Progenitor cell of endocrine pancreas (in vitro differentiated cells): ENCODE measurements at regions not wholly inside any gene's neighbourhood (a gene's known extent, or its start where the extent isn't known, plus 50 kb on each side); places are given as distances from the start of the nearest gene placed in this dataset.
A peak's percentile ranks its signal among the peaks of the same experiment; 100 is the strongest.

Experiments used
- DNase-seq: peaks from one replicate; pipeline ENCODE4 v3.0.0; 2021; ENCODE audit warnings: low spot score; ENCODE audit not compliant: unreplicated experiment
- H3K27ac Mint-ChIP-seq: 2 replicates; pipeline ENCODE4 v1.8.0; 2021; ENCODE audit warnings: mild to moderate bottlenecking, moderate library complexity, mixed read lengths
- H3K27me3 Mint-ChIP-seq: 2 replicates; pipeline ENCODE4 v1.8.0; 2021; ENCODE audit warnings: mixed read lengths
- H3K36me3 Mint-ChIP-seq: 2 replicates; pipeline ENCODE4 v1.8.0; 2022; ENCODE audit warnings: mixed read lengths; ENCODE audit not compliant: insufficient read depth
- H3K4me1 Mint-ChIP-seq: 2 replicates; pipeline ENCODE4 v1.8.0; 2021; ENCODE audit warnings: low read depth, mixed read lengths
- H3K4me3 Mint-ChIP-seq: 2 replicates; pipeline ENCODE4 v1.8.0; 2021; ENCODE audit warnings: low read depth, mild to moderate bottlenecking, moderate library complexity, mixed read lengths
- H3K9me3 Mint-ChIP-seq: 2 replicates; pipeline ENCODE4 v1.8.0; 2021; ENCODE audit warnings: low read depth, mixed read lengths
- CTCF ChIP-seq: fragments of 200-600 bp; sonication (generic); IDR thresholded peaks from one replicate; pipeline ENCODE4 v1.5.0; 2021; ENCODE audit warnings: antibody characterized with exemption, mild to moderate bottlenecking; ENCODE audit not compliant: unreplicated experiment

GRCh38 chr1:58893257-58893869, 109.5 kb upstream of the JUN start:
- no peaks in the 10 kb centered on the region for H3K36me3 Mint-ChIP-seq
- no peak overlapping the region for H3K27ac Mint-ChIP-seq
- H3K4me1 Mint-ChIP-seq: peaks cover 23% of the 10 kb centered on the region
- DNase-seq: no peak
- no peak for TF ChIP-seq CTCF
- H3K9me3 Mint-ChIP-seq: no peaks in the 10 kb centered on the region
- H3K4me3 Mint-ChIP-seq: no peak overlapping the region
- peaks cover 27% of the 10 kb centered on the region for H3K27me3 Mint-ChIP-seq

- Mint-ChIP-seq H3K36me3 (no peaks in the 10 kb centered on the region), H3K27me3 (peaks cover 21% of the 10 kb centered on the region), H3K27ac (no peak overlapping the region), H3K9me3 (no peaks in the 10 kb centered on the region), H3K4me1 (peaks cover 32% of the 10 kb centered on the region), H3K4me3 (no peak overlapping the region)
- no peak for DNase-seq
- TF ChIP-seq CTCF: no peak
Observed at GRCh38 chr1:58895082-58895481, 111.2 kb upstream of the JUN start.

- H3K4me3 Mint-ChIP-seq: no peak overlapping the region
- peaks cover 21% of the 10 kb centered on the region for H3K27me3 Mint-ChIP-seq
- peaks cover 37% of the 10 kb centered on the region for H3K4me1 Mint-ChIP-seq
- H3K27ac Mint-ChIP-seq: peak overlapping the region; percentile 69
- no peak for DNase-seq
- H3K36me3 Mint-ChIP-seq: no peaks in the 10 kb centered on the region
- no peaks in the 10 kb centered on the region for H3K9me3 Mint-ChIP-seq
- no peak for TF ChIP-seq CTCF
Observed at GRCh38 chr1:58895559-58896145, 111.8 kb upstream of the JUN start.

- no peaks in the 10 kb centered on the region for H3K36me3 Mint-ChIP-seq
- no peak overlapping the region for H3K4me3 Mint-ChIP-seq
- no peaks in the 10 kb centered on the region for H3K9me3 Mint-ChIP-seq
- peaks cover 14% of the 10 kb centered on the region for H3K27me3 Mint-ChIP-seq
- no peak for DNase-seq
- peaks cover 38% of the 10 kb centered on the region for H3K4me1 Mint-ChIP-seq
- TF ChIP-seq CTCF: no peak
- peak overlapping the region; percentile 69 for H3K27ac Mint-ChIP-seq
Observed at GRCh38 chr1:58896246-58897183, 112.7 kb upstream of the JUN start.

- H3K27ac Mint-ChIP-seq: peak overlapping the region; percentile 7
- no peaks in the 10 kb centered on the region for H3K36me3 Mint-ChIP-seq
- no peak for TF ChIP-seq CTCF
- H3K9me3 Mint-ChIP-seq: no peaks in the 10 kb centered on the region
- no peaks in the 10 kb centered on the region for H3K27me3 Mint-ChIP-seq
- H3K4me1 Mint-ChIP-seq: peaks cover 34% of the 10 kb centered on the region
- DNase-seq: no peak
- H3K4me3 Mint-ChIP-seq: no peak overlapping the region
Observed at GRCh38 chr1:58898739-58899586, 115.1 kb upstream of the JUN start.
